OCI-LY7 (cell line): ENCODE measurements at regions not wholly inside any gene's neighbourhood (a gene's known extent, or its start where the extent isn't known, plus 50 kb on each side); places are given as distances from the start of the nearest gene placed in this dataset.

ENCODE experiments used
- EZH2phosphoT487 ChIP-seq: fragments of 200-600 bp; sonication (generic); IDR thresholded peaks from 2 replicates; pipeline ENCODE4 v1.6.1; 2018; ENCODE audit warnings: low read depth, borderline replicate concordance, mild to moderate bottlenecking, mixed run types, antibody characterized with exemption, low read length, moderate library complexity, mixed read lengths
- TF ChIP-seq, protein P1 (sequence below): fragments of 200-600 bp; sonication (generic); conservative IDR thresholded peaks from 2 replicates; pipeline ENCODE4 v1.5.1; 2014; ENCODE audit warnings: mild to moderate bottlenecking, antibody characterized with exemption, low read length, moderate library complexity, mixed read lengths

DNA sequence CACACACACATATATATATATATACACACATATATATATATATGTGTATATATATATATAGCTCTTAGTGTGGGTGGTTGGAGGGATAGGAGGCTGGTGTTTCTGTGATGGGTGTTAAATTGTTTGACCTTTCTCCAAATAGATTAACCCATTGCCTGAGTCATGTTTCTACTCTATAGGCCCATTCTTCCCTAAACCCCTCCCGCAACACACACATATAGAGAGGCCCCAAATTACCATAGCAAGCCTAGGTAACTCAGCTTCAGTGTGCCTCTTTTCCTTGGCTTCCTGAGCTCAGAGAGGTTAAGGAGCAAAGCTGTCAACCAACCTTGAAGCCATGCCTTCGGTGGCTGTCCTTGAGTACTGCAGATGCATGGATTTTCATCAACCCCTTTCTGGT, 98.7 kb upstream of the ADO start:
- TF ChIP-seq, protein P1, sequence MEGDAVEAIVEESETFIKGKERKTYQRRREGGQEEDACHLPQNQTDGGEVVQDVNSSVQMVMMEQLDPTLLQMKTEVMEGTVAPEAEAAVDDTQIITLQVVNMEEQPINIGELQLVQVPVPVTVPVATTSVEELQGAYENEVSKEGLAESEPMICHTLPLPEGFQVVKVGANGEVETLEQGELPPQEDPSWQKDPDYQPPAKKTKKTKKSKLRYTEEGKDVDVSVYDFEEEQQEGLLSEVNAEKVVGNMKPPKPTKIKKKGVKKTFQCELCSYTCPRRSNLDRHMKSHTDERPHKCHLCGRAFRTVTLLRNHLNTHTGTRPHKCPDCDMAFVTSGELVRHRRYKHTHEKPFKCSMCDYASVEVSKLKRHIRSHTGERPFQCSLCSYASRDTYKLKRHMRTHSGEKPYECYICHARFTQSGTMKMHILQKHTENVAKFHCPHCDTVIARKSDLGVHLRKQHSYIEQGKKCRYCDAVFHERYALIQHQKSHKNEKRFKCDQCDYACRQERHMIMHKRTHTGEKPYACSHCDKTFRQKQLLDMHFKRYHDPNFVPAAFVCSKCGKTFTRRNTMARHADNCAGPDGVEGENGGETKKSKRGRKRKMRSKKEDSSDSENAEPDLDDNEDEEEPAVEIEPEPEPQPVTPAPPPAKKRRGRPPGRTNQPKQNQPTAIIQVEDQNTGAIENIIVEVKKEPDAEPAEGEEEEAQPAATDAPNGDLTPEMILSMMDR, result no peak
- no peak for TF ChIP-seq EZH2phosphoT487
